K562 (cell line): ENCODE measurements at regions not wholly inside any gene's neighbourhood (a gene's known extent, or its start where the extent isn't known, plus 50 kb on each side); places are given as distances from the start of the nearest gene placed in this dataset.
A peak's percentile ranks its signal among the peaks of the same experiment; 100 is the strongest.

Experiments
- ATAC-seq: fragments of 200-7000 bp; cut with Tn5 transposase; 3 replicates; pipeline ENCODE4 v1.9.1; 2020; ENCODE audit warnings: moderate library complexity
- BruUV-seq: library from RNA; stranded (reverse); fragments of 400-500 nt; replicated peaks from 2 replicates; lab custom pipeline; 2021; lab: Mats Ljungman, UMichigan
- CTCF ChIA-PET: fragments of 300-600 bp; formaldehyde crosslinking; extraction: SDS; loops from one replicate; lab custom pipeline; 2021; ENCODE audit warnings: low intra/inter-chr PET ratio; lab: Yijun Ruan, JAX
- POLR2A ChIA-PET: fragments of 300-600, 350-650 bp; sonication (Branson Sonifier 250); formaldehyde crosslinking; extraction: SDS; loops from one replicate; lab custom pipeline; 2021; ENCODE audit warnings: antibody characterized with exemption, inconsistent platforms; lab: Yijun Ruan, JAX
- DNase-seq, 4 experiments: peaks; one replicate each; pipeline versions ENCODE4 v3.0.0 to v3.0.0-alpha.2; 2011 to 2018; ENCODE audit warnings: low spot score in 3 of 4, mixed read lengths in 3 of 4; ENCODE audit errors: extremely low read depth in 1 of 4
- FAIRE-seq: peaks from 2 replicates; lab custom pipeline; 2011; peaks lifted over from hg19 to GRCh38; lab: Jason Lieb, UNC
- H2AFZ ChIP-seq: 2 replicates; pipeline ENCODE4 v1.6.0; 2011; ENCODE audit warnings: low read depth, low read length, control low read depth, inconsistent platforms
- H3K27ac ChIP-seq: fragments of 200-600 bp; 3 replicates; pipeline ENCODE4 v1.8.0; 2011; ENCODE audit warnings: low read depth, mild to moderate bottlenecking, control low read depth, inconsistent platforms, low read length, moderate library complexity, mixed read lengths; ENCODE audit errors: extremely low read depth
- H3K27me3 ChIP-seq, 2 experiments: fragments of 300-600 bp in 1 of 2; 2 replicates in 1 of 2; 3 replicates in 1 of 2; pipeline versions ENCODE4 v1.6.0 to v1.8.0; 2011; ENCODE audit warnings: inconsistent platforms in 2 of 2, low read length in 2 of 2, mild to moderate bottlenecking in 1 of 2, mixed read lengths in 1 of 2, moderate library complexity in 1 of 2; ENCODE audit not compliant: control insufficient read depth in 2 of 2, insufficient read depth in 2 of 2
- H3K36me3 ChIP-seq: fragments of 300-600 bp; 3 replicates; pipeline ENCODE4 v1.8.0; 2011; ENCODE audit warnings: mild to moderate bottlenecking, low read length, inconsistent platforms; ENCODE audit not compliant: control insufficient read depth, insufficient read depth
- H3K4me1 ChIP-seq, 2 experiments: fragments of 200-600 bp in 1 of 2; replicated peaks in 1 of 2; 2 replicates in 1 of 2; 3 replicates in 1 of 2; pipeline versions ENCODE4 v1.5.1 to v1.8.0; 2011; ENCODE audit warnings: inconsistent platforms in 2 of 2, low read length in 2 of 2, mild to moderate bottlenecking in 1 of 2, mixed read lengths in 1 of 2, moderate library complexity in 1 of 2; ENCODE audit not compliant: control insufficient read depth in 2 of 2, insufficient read depth in 2 of 2
- H3K4me2 ChIP-seq: 2 replicates; pipeline ENCODE4 v1.6.1; 2011; ENCODE audit warnings: low read length, control low read depth, inconsistent platforms, mixed read lengths; ENCODE audit not compliant: insufficient read depth
- H3K4me3 ChIP-seq: fragments of 200-600 bp; sonication (generic), shearing (Covaris generic); 2 replicates; pipeline ENCODE4 v1.5.1; 2016; ENCODE audit warnings: control low read depth, inconsistent platforms
- H3K79me2 ChIP-seq: fragments of 200-600 bp; 3 replicates; pipeline ENCODE4 v1.8.0; 2011; ENCODE audit warnings: low read length, inconsistent platforms; ENCODE audit not compliant: control insufficient read depth, insufficient read depth
- H3K9ac ChIP-seq, 2 experiments: 2 replicates each; pipeline versions ENCODE4 v1.6.0 to v1.6.1; 2011; ENCODE audit warnings: low read depth in 2 of 2, low read length in 2 of 2, control low read depth in 1 of 2, inconsistent platforms in 1 of 2, mild to moderate bottlenecking in 1 of 2, mixed read lengths in 1 of 2; ENCODE audit not compliant: insufficient read depth in 1 of 2
- H3K9me1 ChIP-seq: one replicate; pipeline ENCODE4 v1.6.0; 2011; ENCODE audit warnings: inconsistent platforms, mild to moderate bottlenecking, low read length, moderate library complexity; ENCODE audit not compliant: control insufficient read depth, insufficient read depth
- H3K9me3 ChIP-seq: replicated peaks from 2 replicates; pipeline ENCODE4 v1.5.1; 2011; ENCODE audit warnings: low read depth, low read length, inconsistent platforms; ENCODE audit not compliant: control insufficient read depth, insufficient read depth
- H4K20me1 ChIP-seq: replicated peaks from 2 replicates; pipeline ENCODE4 v1.6.1; 2011; ENCODE audit warnings: low read length, inconsistent platforms, mixed read lengths; ENCODE audit not compliant: control insufficient read depth, insufficient read depth
- CEBPB ChIP-seq: fragments of 450-650 bp; IDR thresholded peaks from 2 replicates; pipeline ENCODE4 v1.6.1; 2016; ENCODE audit warnings: missing genetic modification characterization, missing compliant biosample characterization
- CSDE1 ChIP-seq, 2 experiments: fragments of 450-650 bp; IDR thresholded peaks; 2 replicates each; pipeline ENCODE4 v1.6.1; 2016; ENCODE audit warnings: mild to moderate bottlenecking in 1 of 2
- CTBP1 ChIP-seq: fragments of 450-650 bp; IDR thresholded peaks from 2 replicates; pipeline ENCODE4 v1.6.1; 2016; ENCODE audit warnings: borderline replicate concordance
- NFIC ChIP-seq: fragments of 450-650 bp; IDR thresholded peaks from 2 replicates; pipeline ENCODE4 v1.6.1; 2017; ENCODE audit warnings: mild to moderate bottlenecking, inconsistent platforms
- NR2C1 ChIP-seq, 2 experiments: fragments of 450-650 bp; IDR thresholded peaks; 2 replicates each; pipeline ENCODE4 v1.6.1; 2017; ENCODE audit warnings: mild to moderate bottlenecking in 2 of 2, antibody characterized with exemption in 1 of 2, inconsistent platforms in 1 of 2, missing compliant biosample characterization in 1 of 2, missing genetic modification characterization in 1 of 2
- PRDM10 ChIP-seq: fragments of 450-650 bp; IDR thresholded peaks from 2 replicates; pipeline ENCODE4 v1.6.1; 2018; ENCODE audit not compliant: partially characterized antibody
- SIRT6 ChIP-seq: IDR thresholded peaks from one replicate; pipeline ENCODE4 v1.6.1; 2012; ENCODE audit warnings: low read depth, mild to moderate bottlenecking, control low read depth, inconsistent platforms, low read length, moderate library complexity
- SIX5 ChIP-seq, 2 experiments: IDR thresholded peaks; 2 replicates each; pipeline ENCODE4 v1.6.1; 2011; ENCODE audit warnings: low read length in 2 of 2, borderline replicate concordance in 1 of 2, low read depth in 1 of 2, mild to moderate bottlenecking in 1 of 2, moderate library complexity in 1 of 2; ENCODE audit not compliant: insufficient read depth in 1 of 2
- TAF15 ChIP-seq: fragments of 200-400 bp; formaldehyde crosslinking; IDR thresholded peaks from 2 replicates; pipeline ENCODE4 v1.6.1; 2017; ENCODE audit warnings: mild to moderate bottlenecking, low read depth, low read length, moderate library complexity
- TFAP4 ChIP-seq: sonication (generic); formaldehyde crosslinking; IDR thresholded peaks from 2 replicates; pipeline ENCODE4 v1.8.0; 2022; ENCODE audit warnings: missing genetic modification reagents, mild to moderate bottlenecking, moderate library complexity, borderline replicate concordance
- U2AF1 ChIP-seq: fragments of 200-400 bp; formaldehyde crosslinking; optimal IDR thresholded peaks from 2 replicates; pipeline ENCODE3; 2017; ENCODE audit warnings: mild to moderate bottlenecking, low read depth, low read length, moderate library complexity
- ZFP30 ChIP-seq: fragments of 250-450 bp; sonication (Bioruptor Pico); IDR thresholded peaks from 2 replicates; pipeline ENCODE4 v1.8.0; 2022; ENCODE audit warnings: moderate library complexity, mild to moderate bottlenecking, inconsistent platforms, borderline replicate concordance
- ZFPM2 ChIP-seq: fragments of 250-450 bp; sonication (Bioruptor Pico); IDR thresholded peaks from 2 replicates; pipeline ENCODE4 v1.5.1; 2022; ENCODE audit warnings: mild to moderate bottlenecking
- ZNF140 ChIP-seq: fragments of 250-450 bp; sonication (Bioruptor Pico); IDR thresholded peaks from 2 replicates; pipeline ENCODE4 v1.8.0; 2021; ENCODE audit warnings: moderate library complexity, mild to moderate bottlenecking, inconsistent platforms
- ZNF174 ChIP-seq: fragments of 250-450 bp; sonication (Bioruptor Pico); IDR thresholded peaks from 2 replicates; pipeline ENCODE4 v1.4.0; 2020; ENCODE audit warnings: mild to moderate bottlenecking
- ZNF3 ChIP-seq: fragments of 250-450 bp; sonication (Bioruptor Pico); IDR thresholded peaks from 2 replicates; pipeline ENCODE4 v1.5.0; 2021; ENCODE audit warnings: mild to moderate bottlenecking, moderate library complexity
- ZNF316 ChIP-seq: fragments of 450-650 bp; IDR thresholded peaks from 2 replicates; pipeline ENCODE4 v1.6.1; 2016
- ZNF766 ChIP-seq: fragments of 200-800 bp; sonication (Bioruptor generic); conservative IDR thresholded peaks from 2 replicates; pipeline ENCODE4 v1.6.1; 2016; ENCODE audit warnings: missing genetic modification characterization, missing compliant biosample characterization
- ZNF79 ChIP-seq: fragments of 250-450 bp; sonication (Bioruptor Pico); IDR thresholded peaks from 2 replicates; pipeline ENCODE4 v1.4.0; 2020; ENCODE audit warnings: low read depth, mild to moderate bottlenecking, moderate library complexity
- WGBS: fragments of 100-300 bp; shearing (Covaris generic); methylation state at CpG from one replicate; pipeline ENCODE4 v1.1.6; 2016; ENCODE audit warnings: low coverage, mixed read lengths; ENCODE audit not compliant: insufficient coverage; ENCODE audit errors: missing lambda C conversion rate; 5-methylcytosine and 5-hydroxymethylcytosine counted together
- in situ Hi-C: fragments of 300-500 bp; cut with MboI; formaldehyde crosslinking; loops from 4 replicates; pipeline ENCODE4 v1.15.0; 2018; ENCODE audit warnings: inconsistent platforms, mixed read lengths
- intact Hi-C: fragments of 100-400 bp; cut with micrococcal nuclease; formaldehyde crosslinking; loops from 2 replicates; pipeline ENCODE4 v1.14.2; 2022

GRCh38 chr2:105454801-105455485, 56.1 kb upstream of the FHL2 start:
- BruUV-seq, result no TSS peak
- H3K9me1 ChIP-seq, result no peaks in the 10 kb centered on the region
- H2AFZ ChIP-seq, result peak overlapping the region; percentile 89
- H3K27ac ChIP-seq, result no peak overlapping the region
- no peaks in the 10 kb centered on the region for H3K36me3 ChIP-seq
- H3K9me3 ChIP-seq, result no peaks in the 10 kb centered on the region
- ChIA-PET CTCF (interaction anchor here (0.7 to 1.5 kb wide), 4 partner anchors 64 to 86 kb away, joined by 3 to 11 read pairs (median 4); no protein-coding TSS in a partner anchor), POLR2A (interaction anchor here (1.7 kb wide), 1 partner anchor 20 kb away, joined by 3 read pairs; no protein-coding TSS in a partner anchor)
- no peak overlapping the region for H3K4me3 ChIP-seq
- H3K79me2 ChIP-seq, result no peaks in the 10 kb centered on the region
- H3K4me1 ChIP-seq, result peaks cover 0 to 17% of the 10 kb centered on the region in 2 experiments; a peak in 2 of 5 replicates
- ATAC-seq (peak; percentile 94), DNase-seq (peak; percentile 37 to 74 (median 51)), FAIRE-seq (peak; percentile 49)
- in situ Hi-C loops, result no loop called here
- no peak overlapping the region for H3K9ac ChIP-seq
- no peaks in the 10 kb centered on the region for H4K20me1 ChIP-seq
- intact Hi-C loops, result loop anchor here (1.0 to 5.0 kb wide), 3 partner anchors 56 to 83 kb away; no protein-coding TSS in a partner anchor
- WGBS, result 29% methylated on average over 6 of the region's 6 CpGs
- H3K4me2 ChIP-seq, result no peak overlapping the region; the same call in 1 of the 2 replicates
- H3K27me3 ChIP-seq, result no peaks in the 10 kb centered on the region
- peak; percentile 83 for TF ChIP-seq CEBPB (tag)
- peak; percentile 62; the same call in 1 of the 2 replicates for TF ChIP-seq ZNF766 (CRISPR knock-in tag)
- TF ChIP-seq PRDM10, result no peak
- no peak for TF ChIP-seq U2AF1
- TF ChIP-seq SIRT6, result no peak
- TF ChIP-seq CTBP1, result 0 out of 2 replicates have a peak, but pooled peaks have one; percentile 11
- TF ChIP-seq CSDE1 (IDR thresholded peaks at IDR 0.05), result no peak
- TF ChIP-seq ZNF140 (CRISPR knock-in tag), result no peak
- TF ChIP-seq TAF15, result no peak
- TF ChIP-seq ZFPM2, result no peak
- no peak for TF ChIP-seq ZNF174 (CRISPR knock-in tag)
- TF ChIP-seq ZNF316, result no peak
- TF ChIP-seq ZNF3 (CRISPR knock-in tag), result no peak
- TF ChIP-seq NFIC, result no peak
- no peak for TF ChIP-seq NR2C1 (IDR thresholded peaks at IDR 0.05)
- peak; percentile 59 for TF ChIP-seq NR2C1 (tag; IDR thresholded peaks at IDR 0.05)
- no peak for TF ChIP-seq TFAP4 (CRISPR knock-in tag)
- no peak for TF ChIP-seq SIX5 (IDR thresholded peaks at IDR 0.05; ENCODE audit: borderline replicate concordance in 1 of 2, insufficient read depth in 1 of 2, low read depth in 1 of 2, low read length in 2 of 2)
- TF ChIP-seq ZFP30 (CRISPR knock-in tag), result no peak
- TF ChIP-seq ZNF79 (CRISPR knock-in tag), result peak; percentile 69
